ENCODE measurements at regions not wholly inside any gene's neighbourhood (a gene's known extent, or its start where the extent isn't known, plus 50 kb on each side); places are given as distances from the start of the nearest gene placed in this dataset.

GRCh38 chr12:126760092-126760491, 1506.9 kb upstream of the TMEM132C start:
- no peak for TF ChIP-seq POLR2A (IDR thresholded peaks at IDR 0.05)
- TF ChIP-seq CTCF (IDR thresholded peaks at IDR 0.05), result no peak

Measured in adrenal gland (tissue), 5 donors.